Endothelial cell of umbilical vein (primary cell): ENCODE measurements at regions not wholly inside any gene's neighbourhood (a gene's known extent, or its start where the extent isn't known, plus 50 kb on each side); places are given as distances from the start of the nearest gene placed in this dataset.

ENCODE experiments used
- BruUV-seq: library from RNA; stranded (reverse); fragments of 400-500 nt; replicated peaks from 2 replicates; lab custom pipeline; 2021; lab: Mats Ljungman, UMichigan
- CTCF ChIA-PET: fragments of 300-600, 350-600 bp; sonication (Branson Sonifier 250); formaldehyde crosslinking; loops from one replicate; lab custom pipeline; 2021; ENCODE audit warnings: antibody characterized with exemption, inconsistent platforms; lab: Charles Lee
- POLR2A ChIA-PET: fragments of 300-600, 350-600 bp; sonication (Branson Sonifier 250); formaldehyde crosslinking; loops from one replicate; lab custom pipeline; 2021; ENCODE audit warnings: antibody characterized with exemption, inconsistent platforms; lab: Charles Lee
- DNase-seq: peaks from one replicate; pipeline ENCODE4 v3.0.0-alpha.2; 2011; ENCODE audit warnings: low read depth, low spot score
- FAIRE-seq: peaks from 2 replicates; lab custom pipeline; 2011; peaks lifted over from hg19 to GRCh38; lab: Jason Lieb, UNC
- H2AFZ ChIP-seq: 2 replicates; pipeline ENCODE4 v1.6.0; 2012; ENCODE audit warnings: low read depth, low read length, control low read depth, inconsistent platforms
- H3K27ac ChIP-seq: 2 replicates; pipeline ENCODE4 v1.5.1; 2011; ENCODE audit warnings: low read depth, mild to moderate bottlenecking, control low read depth, low read length, moderate library complexity; ENCODE audit not compliant: insufficient read depth
- H3K27me3 ChIP-seq, 2 experiments: 2 replicates each; pipeline versions ENCODE4 v1.6.0 to v1.6.1; 2011; ENCODE audit warnings: low read length in 2 of 2, mixed read lengths in 1 of 2; ENCODE audit not compliant: control insufficient read depth in 2 of 2, insufficient read depth in 2 of 2
- H3K36me3 ChIP-seq, 2 experiments: 2 replicates in 1 of 2; 3 replicates in 1 of 2; pipeline ENCODE4 v1.5.1; 2011; ENCODE audit warnings: low read length in 2 of 2, mild to moderate bottlenecking in 1 of 2, moderate library complexity in 1 of 2; ENCODE audit not compliant: control insufficient read depth in 2 of 2, insufficient read depth in 2 of 2; ENCODE audit errors: extremely low read depth in 1 of 2
- H3K4me1 ChIP-seq: 3 replicates; pipeline ENCODE4 v1.5.1; 2011; ENCODE audit warnings: mild to moderate bottlenecking, low read length; ENCODE audit not compliant: control insufficient read depth, insufficient read depth; ENCODE audit errors: extremely low read depth
- H3K4me2 ChIP-seq: 2 replicates; pipeline ENCODE4 v1.6.1; 2011; ENCODE audit warnings: low read length, control low read depth, mixed read lengths; ENCODE audit not compliant: insufficient read depth
- H3K4me3 ChIP-seq, 3 experiments: fragments of 200-600 bp in 1 of 3; sonication (generic), shearing (Covaris generic) in 1 of 3; replicated peaks in 1 of 3; 2 replicates each; pipeline ENCODE4 v1.5.1; 2011 to 2016; ENCODE audit warnings: control low read depth in 3 of 3, low read length in 3 of 3, mild to moderate bottlenecking in 2 of 3, inconsistent platforms in 1 of 3, low read depth in 1 of 3, moderate library complexity in 1 of 3; ENCODE audit not compliant: insufficient read depth in 1 of 3
- H3K79me2 ChIP-seq: 2 replicates; pipeline ENCODE4 v1.6.0; 2012; ENCODE audit warnings: low read length, inconsistent platforms; ENCODE audit not compliant: control insufficient read depth, insufficient read depth
- H3K9ac ChIP-seq: replicated peaks from 2 replicates; pipeline ENCODE3; 2011; ENCODE audit warnings: low read length, control low read depth; ENCODE audit not compliant: insufficient read depth; ENCODE audit errors: extremely low read depth
- H3K9me1 ChIP-seq: replicated peaks from 3 replicates; pipeline ENCODE4 v1.6.0; 2011; ENCODE audit warnings: mild to moderate bottlenecking, low read length; ENCODE audit not compliant: control insufficient read depth, insufficient read depth; ENCODE audit errors: extremely low read depth
- H3K9me3 ChIP-seq: replicated peaks from 2 replicates; pipeline ENCODE4 v1.5.1; 2012; ENCODE audit warnings: low read length, inconsistent platforms; ENCODE audit not compliant: control insufficient read depth, insufficient read depth
- H4K20me1 ChIP-seq: replicated peaks from 2 replicates; pipeline ENCODE3; 2011; ENCODE audit warnings: mild to moderate bottlenecking, low read length; ENCODE audit not compliant: control insufficient read depth, insufficient read depth; ENCODE audit errors: extremely low read depth
- GATA2 ChIP-seq: IDR thresholded peaks from 2 replicates; pipeline ENCODE4 v1.7.0; 2011; ENCODE audit warnings: low read depth, mild to moderate bottlenecking, moderate library complexity, mixed read lengths, low read length; ENCODE audit not compliant: insufficient read length, insufficient read depth
- JUN ChIP-seq: IDR thresholded peaks from 2 replicates; pipeline ENCODE4 v1.6.1; 2011; ENCODE audit warnings: borderline replicate concordance, low read depth; ENCODE audit not compliant: insufficient read length, insufficient read depth
- POLR2AphosphoS5 ChIP-seq: IDR thresholded peaks from 2 replicates; pipeline ENCODE4 v1.6.1; 2012; ENCODE audit warnings: low read depth, mild to moderate bottlenecking, control low read depth, low read length, moderate library complexity; ENCODE audit not compliant: insufficient read depth
- dilution Hi-C: fragments of 300-500 bp; cut with MboI; formaldehyde crosslinking; loops from one replicate; pipeline ENCODE4 v1.15.0; 2019; ENCODE audit warnings: low sequenced_read_pairs; ENCODE audit not compliant: extremely low pct_ligation_motif_present
- intact Hi-C: fragments of 100-400 bp; cut with micrococcal nuclease; formaldehyde crosslinking; loops from one replicate; pipeline ENCODE4 v1.10.0; 2022
- TF ChIP-seq, protein P1 (sequence below), 2 donors: IDR thresholded peaks; 1 replicate in 1 of 2; 2 replicates in 1 of 2; pipeline ENCODE4 v1.5.1; 2011; ENCODE audit warnings: low read length in 2 of 2, mild to moderate bottlenecking in 2 of 2, moderate library complexity in 2 of 2, control low read depth in 1 of 2, inconsistent platforms in 1 of 2, low read depth in 1 of 2; ENCODE audit not compliant: insufficient read depth in 1 of 2; ENCODE audit errors: extremely low read depth in 1 of 2
- TF ChIP-seq, protein P2 (sequence below): IDR thresholded peaks from 2 replicates; pipeline ENCODE4 v1.6.1; 2011; ENCODE audit not compliant: insufficient read depth, insufficient read length

- Histone ChIP-seq H3K4me1 (no peaks in the 10 kb centered on the region), H3K27ac (no peak overlapping the region), H3K27me3 (no peaks in the 10 kb centered on the region), H4K20me1 (no peaks in the 10 kb centered on the region), H3K9ac (no peak overlapping the region), H3K9me1 (no peaks in the 10 kb centered on the region), H3K79me2 (no peaks in the 10 kb centered on the region), H3K4me2 (no peak overlapping the region), H3K9me3 (no peaks in the 10 kb centered on the region), H3K4me3 (no peak overlapping the region), H3K36me3 (no peaks in the 10 kb centered on the region), H2AFZ (no peak overlapping the region)
- no TSS peak for BruUV-seq
- no peak for FAIRE-seq
- DNase-seq: no peak
- dilution Hi-C loops (no loop called here), intact Hi-C loops (no loop called here)
- CTCF ChIA-PET: no interaction called here
- POLR2A ChIA-PET: no interaction called here
- no peak for TF ChIP-seq JUN
- TF ChIP-seq GATA2: no peak
- TF ChIP-seq, protein P1, sequence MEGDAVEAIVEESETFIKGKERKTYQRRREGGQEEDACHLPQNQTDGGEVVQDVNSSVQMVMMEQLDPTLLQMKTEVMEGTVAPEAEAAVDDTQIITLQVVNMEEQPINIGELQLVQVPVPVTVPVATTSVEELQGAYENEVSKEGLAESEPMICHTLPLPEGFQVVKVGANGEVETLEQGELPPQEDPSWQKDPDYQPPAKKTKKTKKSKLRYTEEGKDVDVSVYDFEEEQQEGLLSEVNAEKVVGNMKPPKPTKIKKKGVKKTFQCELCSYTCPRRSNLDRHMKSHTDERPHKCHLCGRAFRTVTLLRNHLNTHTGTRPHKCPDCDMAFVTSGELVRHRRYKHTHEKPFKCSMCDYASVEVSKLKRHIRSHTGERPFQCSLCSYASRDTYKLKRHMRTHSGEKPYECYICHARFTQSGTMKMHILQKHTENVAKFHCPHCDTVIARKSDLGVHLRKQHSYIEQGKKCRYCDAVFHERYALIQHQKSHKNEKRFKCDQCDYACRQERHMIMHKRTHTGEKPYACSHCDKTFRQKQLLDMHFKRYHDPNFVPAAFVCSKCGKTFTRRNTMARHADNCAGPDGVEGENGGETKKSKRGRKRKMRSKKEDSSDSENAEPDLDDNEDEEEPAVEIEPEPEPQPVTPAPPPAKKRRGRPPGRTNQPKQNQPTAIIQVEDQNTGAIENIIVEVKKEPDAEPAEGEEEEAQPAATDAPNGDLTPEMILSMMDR (IDR thresholded peaks at IDR 0.05; ENCODE audit: extremely low read depth in 1 of 2, insufficient read depth in 1 of 2, low read depth in 1 of 2, low read length in 2 of 2): no peak
- TF ChIP-seq, protein P2, sequence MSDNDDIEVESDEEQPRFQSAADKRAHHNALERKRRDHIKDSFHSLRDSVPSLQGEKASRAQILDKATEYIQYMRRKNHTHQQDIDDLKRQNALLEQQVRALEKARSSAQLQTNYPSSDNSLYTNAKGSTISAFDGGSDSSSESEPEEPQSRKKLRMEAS: no peak
- TF ChIP-seq POLR2AphosphoS5: no peak
These were observed 159.9 kb upstream of the MED14 start for GRCh38 chrX:40895246-40895645.
